GM19043 (cell line): ENCODE measurements at regions not wholly inside any gene's neighbourhood (a gene's known extent, or its start where the extent isn't known, plus 50 kb on each side); places are given as distances from the start of the nearest gene placed in this dataset.
A peak's percentile ranks its signal among the peaks of the same experiment; 100 is the strongest.

Experiments used
- ATAC-seq: cut with Tn5 transposase; IDR thresholded peaks from one replicate; pipeline ENCODE4 v1.9.1; 2021; ENCODE audit warnings: low read depth; ENCODE audit not compliant: unreplicated experiment

DNA sequence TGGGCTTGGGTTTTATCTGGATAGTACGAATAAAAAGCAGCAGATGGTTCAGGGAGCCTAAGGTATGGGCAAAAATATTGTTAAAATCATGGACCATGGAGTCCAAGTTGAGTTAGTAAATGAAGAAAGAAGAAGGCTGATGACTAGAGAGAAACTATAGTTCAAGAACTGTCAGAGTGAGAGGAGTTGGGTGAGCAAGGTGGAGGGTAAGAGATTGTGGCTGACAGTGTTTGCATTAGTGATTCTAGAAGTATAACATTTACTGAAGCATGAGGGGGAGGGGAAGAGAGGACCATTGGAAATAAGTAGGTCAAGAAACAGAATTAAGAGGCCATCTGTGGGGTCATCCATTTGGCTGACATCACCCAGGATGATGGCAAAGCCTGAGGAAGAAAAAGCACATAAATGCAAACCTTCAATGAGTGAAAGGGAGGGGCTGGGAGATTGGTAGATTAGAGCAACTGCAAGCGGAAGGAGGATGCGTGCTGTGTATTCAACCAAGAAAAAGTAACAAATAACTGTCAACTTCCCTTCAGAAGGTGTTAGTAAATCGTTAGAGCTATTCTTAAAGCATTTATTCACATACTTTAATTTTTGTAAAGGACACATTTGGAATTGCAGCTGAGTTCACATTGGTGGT, 392.8 kb downstream of the TSN start:
- ATAC-seq: peak; percentile 61

DNA sequence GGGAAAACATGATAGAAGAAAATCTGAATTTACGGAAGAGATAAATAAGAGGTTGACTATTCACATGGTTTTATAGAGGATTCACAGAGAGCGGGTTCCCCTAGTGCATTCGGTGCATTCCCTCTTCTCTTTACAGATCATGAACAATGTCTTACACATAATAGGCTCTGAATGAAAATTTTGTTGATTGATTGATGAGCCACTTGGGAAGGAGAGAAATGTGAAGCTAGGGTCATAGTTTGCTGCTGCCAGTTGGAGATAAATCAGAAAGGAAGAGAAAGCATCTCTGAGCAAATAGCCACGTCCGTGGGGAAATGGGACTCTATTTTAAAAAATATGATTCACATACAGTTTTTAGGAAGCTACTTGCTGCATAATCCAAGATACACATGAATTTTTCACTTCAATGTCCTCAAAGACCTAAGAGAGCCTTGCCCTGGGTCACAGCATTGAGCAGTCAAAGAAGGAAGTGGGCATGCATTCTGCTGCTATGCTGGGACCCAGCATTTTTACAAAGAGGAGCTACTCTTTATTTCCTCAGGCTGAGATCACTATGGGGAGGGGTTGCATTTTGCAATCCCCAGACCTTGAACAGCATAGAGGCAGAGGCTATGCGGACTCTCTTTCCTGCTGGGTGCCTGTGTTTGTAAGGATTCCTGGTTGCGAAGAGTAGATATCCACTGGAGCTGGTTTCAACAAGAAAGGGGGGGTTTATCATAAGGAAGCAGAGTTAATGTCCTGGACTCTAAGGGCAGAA, 395.3 kb downstream of the TSN start:
- no peak for ATAC-seq

DNA sequence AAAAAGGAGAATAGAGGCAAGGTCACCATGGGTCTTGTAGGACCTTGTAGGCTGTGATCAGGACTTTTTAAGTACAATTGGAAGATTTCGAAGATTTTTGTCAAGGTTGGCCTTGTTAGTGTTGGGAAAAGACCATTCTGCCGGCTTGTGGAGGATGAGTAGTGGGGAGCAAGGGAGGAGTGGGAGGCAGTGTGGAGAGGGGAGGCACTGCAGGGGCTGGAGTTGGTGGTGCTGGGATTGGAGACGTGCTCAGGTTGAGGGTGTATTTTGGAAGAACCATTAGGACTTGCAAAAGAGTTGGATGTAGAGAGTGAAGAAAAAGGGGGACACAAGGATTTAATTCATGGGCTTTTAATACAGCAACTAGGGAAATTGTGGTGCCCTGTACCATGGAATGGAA, 397.1 kb downstream of the TSN start:
- no peak for ATAC-seq

DNA sequence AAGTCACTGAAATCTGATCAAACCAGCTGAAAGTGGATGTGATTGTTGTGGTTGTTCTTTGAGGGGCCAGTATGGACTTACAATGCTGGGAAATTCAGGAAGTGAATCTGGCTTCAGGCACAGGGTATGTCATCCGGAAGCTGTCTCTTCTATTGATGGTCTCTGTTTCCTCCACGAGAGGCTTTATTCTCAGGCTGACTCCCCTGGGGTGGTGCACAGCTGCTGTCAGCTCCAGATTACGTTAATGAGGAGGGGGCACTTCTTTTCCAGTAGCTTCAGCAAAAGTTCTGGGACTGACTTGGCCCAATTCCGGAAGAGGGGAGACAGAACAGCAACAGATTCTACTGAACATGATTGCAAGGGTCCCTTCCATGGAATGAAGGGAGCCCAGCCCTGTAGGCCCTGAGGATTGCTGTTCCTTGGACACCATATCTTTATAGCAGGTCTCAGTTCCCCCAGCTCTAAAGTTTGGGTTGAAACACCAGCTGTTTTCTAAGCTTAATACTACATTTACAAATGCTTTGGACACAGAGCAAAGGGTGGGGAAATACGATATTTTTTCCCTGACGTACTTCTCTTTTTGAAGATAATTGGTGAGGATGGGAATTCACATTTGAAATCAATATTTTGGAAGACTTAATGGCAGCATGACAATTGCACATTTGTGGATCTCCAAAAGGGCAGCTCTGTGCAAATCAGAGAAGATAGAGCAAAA, 400.9 kb downstream of the TSN start:
- no peak for ATAC-seq

DNA sequence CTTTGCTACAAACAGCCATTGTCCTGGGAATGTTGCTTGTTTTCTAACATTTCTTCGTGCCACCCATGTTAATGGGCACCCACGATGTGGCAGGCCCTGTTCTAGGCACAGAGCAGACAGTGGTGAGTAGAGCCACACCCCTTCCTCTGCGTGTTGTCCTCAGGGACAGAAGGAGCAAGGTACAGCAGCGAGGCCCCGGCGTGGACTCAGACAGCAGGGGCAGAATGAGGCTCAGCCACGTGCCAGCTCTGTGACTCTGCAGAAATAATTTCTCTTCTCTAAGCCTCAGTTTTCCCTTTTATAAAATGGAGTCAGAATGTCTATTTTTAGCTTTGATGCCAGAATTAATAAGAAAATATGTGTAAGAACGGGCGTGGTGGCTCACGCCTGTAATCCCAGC, 401.7 kb downstream of the TSN start:
- no peak for ATAC-seq

DNA sequence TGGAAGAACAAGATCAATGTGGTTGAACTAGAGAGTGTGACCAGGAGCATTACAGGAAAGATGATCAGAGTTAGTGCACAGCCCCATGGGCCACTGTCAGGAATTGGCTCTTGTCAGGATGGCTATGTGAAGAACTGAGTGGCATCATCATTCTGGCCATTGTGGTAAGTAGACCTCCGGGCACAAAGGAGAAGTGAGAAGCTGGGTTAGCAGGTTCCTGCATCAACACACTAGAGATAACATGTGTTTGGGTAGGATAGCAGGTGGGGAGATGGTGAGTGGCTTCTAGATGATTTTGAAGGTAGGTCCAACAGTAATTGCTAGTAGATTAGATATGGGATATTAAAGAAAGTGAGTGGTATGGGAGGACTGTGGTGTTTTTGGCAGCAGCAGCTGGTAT, 408.2 kb downstream of the TSN start:
- ATAC-seq: no peak

DNA sequence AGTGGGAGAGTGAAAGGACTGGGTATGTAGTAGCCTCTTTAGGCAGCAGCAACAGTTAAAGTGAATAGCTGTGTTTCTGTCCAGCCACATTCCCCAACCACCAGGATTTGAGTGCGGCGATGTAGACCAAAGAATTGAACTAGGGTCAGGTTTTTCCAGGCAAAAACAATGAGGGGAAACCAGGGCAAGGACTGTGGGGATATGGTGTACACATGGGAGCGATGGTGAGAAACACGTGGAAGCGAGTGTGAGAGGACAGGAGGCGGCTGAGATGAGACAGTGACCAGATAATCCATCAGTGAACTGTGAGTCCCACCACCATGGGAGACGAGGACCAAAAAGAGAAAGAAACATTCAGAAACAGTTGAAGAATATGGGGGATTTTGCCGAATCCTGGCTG, 409.5 kb downstream of the TSN start:
- ATAC-seq: no peak

DNA sequence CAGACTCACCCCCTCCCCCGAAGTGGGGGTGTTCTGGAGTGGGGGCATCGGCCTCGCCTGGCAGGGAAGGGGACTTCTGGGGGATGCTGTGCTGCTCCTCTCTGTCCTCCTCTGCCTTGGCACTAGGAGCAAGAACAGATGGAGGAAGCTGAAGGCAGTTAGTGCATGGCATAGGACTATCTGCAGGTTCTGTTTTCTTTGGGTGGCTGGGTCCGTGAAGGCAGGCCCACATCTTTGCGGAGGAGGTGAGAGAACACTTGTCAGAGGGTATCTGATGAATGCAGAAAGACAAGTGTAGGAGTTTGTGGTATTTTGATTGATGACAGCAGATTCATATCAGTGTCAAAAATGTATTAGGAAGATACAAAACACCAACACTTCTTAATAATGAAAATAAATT, 411.4 kb downstream of the TSN start:
- ATAC-seq: no peak

DNA sequence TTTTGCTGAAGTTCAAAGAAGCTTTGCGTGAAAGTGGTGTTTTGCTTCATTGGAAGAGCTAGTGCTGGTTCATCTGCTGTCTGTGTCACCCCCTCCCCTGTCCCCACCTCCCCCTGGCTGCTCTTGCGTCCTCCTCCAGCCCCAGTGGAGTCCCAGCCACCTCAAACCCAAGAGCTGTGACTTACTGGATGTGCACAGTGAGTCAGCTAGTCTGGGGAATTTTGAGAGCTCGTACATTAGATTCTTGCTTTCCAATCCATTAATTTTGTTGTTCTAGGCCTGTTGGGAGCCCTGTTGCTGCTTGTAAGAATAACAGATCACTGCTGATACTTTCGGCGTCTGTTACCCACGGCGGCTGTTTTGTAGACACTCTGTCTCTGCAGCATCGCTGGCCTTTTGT, 412.1 kb downstream of the TSN start:
- ATAC-seq: no peak

DNA sequence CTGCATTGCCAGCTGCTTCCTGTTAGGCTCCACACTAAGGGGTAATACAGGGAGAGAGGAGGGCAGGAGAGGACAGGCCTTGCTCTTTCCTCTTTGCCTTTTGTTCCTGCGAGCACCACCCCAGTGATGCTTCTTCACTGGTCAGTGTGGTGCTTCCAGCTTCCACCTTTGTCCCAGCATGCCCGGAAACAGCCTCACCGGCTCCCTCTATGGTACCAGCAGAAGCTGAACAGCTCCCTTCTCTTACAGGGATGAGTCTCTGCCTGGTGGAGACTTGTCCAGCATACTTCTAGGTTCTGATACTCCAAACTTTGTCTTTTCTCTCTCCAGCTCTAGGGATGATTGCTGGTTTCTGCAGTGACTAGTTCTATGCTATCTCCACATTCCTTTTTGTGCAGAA, 413.3 kb downstream of the TSN start:
- no peak for ATAC-seq

DNA sequence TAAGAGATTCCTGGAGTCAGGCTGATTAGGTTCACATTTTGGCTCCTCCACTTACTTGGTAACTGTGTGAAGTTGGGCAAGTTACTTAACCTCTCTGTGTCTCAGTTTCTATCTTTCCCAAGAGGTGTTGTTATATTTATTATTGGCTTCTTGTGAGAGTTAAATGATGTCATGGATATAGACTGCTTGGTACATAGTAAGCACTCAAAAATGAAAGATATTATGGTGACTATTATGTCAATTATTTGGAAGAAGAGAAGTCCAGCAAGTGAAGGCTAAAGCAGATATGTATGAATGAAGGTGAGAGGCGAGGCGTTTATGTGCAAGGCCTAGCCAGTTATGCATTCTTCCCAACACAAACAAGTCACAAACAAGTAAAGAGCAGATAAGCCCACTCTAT, 417.4 kb downstream of the TSN start:
- no peak for ATAC-seq

DNA sequence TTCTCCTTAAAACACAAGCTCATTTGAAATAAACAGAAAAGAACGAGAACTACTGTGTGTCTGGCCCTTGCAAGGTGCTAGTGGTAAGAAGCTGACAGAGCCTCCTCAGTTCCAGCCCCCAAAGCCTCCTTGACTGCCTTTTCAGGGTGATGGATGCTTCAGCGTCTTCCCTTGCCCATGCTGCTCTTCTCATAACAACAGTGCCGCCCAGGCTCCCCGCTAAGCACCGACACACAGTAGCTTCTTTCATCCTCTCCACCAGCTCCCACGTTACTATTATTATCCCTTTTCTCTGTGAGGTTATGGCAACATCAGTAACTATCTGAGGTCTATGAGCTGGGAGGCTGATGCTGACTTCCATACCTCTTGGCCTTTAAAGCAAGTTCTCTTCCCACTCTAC, 418.6 kb downstream of the TSN start:
- no peak for ATAC-seq

DNA sequence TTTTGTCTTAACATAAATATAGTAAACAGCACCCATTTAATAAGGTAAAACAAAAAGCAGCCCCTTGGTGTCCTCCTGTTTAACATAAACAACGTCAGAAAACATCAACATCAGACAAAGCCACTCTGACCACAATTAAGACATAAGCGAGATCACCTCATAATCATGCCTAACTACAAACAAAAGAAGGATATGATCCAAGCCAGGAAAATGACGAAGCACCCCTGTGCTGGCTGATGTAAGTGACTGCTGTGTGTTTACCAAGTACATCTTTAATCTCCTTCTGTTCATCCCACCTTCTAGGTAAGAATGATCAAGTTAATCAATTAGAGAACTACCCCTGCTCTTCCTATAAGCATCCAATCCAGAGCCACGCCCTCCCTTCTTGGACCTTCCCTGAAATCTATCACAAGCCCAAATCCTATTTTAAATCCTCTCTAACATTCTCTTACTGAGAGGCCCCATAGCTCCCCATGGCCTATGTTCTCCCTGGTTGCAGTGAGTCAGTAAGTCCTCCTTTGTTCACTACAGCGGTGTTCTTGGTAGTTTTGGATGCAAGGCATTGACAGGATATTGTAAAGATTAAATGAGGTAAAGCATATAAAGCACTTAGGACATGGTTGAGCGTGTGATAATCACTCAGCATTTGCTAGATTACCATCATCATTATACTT, 424.2 kb downstream of the TSN start:
- ATAC-seq: no peak

DNA sequence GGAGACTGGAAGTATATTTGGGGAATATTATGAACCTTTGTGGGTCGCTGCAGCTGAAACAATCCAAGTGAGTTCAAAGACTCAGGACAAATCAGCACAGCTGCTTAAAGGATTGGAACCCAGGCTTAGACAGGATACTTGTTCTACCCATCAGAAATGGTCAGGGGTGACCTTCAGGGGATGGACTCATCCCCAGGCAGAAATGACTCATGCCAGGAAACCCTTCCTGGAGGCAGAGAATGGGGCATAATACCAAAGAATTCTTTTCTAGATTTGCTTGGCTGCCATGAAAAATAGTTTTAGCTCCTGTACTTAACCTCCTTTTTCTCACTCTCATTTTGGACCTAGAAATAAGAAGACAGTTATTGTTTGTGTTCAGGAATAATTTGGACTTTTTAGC, 425.5 kb downstream of the TSN start:
- ATAC-seq: no peak

DNA sequence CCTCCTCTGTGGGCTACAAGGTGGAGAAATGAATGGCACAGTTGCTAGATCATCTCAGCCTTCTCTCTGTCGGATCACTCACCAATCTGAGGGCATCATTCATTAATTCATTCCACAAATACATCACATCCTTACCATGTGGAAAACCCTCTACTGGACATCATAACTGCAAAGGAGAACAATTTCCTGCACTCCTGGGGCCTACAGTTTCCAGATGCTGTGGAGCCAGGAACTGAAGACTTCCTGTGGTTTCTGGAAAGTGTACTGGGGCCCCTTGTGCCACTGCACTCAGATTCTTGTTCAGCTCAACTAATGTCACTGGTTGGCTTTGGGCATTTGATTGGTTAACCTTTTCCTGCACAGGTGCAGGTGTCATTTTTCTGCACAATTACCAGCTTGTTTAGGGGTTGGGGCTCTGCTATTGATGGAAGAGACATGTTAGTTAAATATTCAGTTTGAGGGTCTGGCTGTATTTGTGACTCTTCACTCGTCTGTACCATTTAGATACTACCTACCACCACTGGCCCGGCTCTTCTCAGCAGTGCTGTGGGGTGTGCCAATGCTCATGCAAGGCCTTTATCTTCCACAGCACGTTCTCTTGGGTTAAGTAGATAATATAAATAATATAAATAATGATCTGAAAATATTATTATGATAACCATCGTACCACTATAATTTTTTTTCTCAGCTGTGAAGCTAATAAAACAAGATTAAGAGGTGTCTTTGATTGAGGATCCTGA, 427.3 kb downstream of the TSN start:
- no peak for ATAC-seq

DNA sequence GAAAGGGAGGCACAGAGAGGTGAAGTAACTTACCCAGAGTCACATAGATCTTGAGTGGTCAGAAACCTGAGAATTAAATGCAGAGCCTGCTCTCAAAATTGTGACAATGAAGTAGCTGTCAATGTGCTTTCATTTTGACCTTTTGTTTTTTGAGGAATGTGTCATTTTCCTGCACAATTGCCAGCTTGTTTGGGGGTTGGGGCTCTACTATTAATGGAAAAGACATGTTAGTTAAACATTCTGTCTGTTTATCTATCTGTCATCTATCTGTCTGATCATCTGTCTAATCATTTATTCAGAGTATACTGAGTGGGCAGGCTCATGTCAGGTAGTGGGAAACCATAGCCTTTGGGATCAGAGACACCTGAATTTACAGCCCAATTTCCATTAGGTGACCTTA, 428.4 kb downstream of the TSN start:
- ATAC-seq: no peak

DNA sequence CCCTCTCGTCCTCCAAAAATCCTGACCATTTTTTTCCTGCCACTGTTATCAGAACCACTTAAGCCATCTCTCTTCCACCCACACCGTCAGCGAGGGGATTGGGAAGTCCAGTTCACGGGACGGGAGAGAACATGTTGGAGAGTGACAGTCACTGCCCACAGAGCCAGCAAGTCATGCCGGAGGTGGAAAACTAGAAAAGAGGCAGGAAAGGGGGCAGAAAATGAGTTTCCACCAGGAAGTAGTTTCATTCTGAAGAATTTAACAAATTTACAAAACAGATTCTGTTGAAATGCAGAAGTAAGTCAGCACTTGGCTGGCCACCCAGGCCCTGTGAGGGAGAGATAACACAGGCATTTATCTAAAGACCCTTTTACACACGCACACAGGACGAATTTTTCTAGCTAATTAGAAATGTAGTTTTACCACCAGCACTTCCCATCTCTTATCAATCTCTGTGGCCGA, 431.3 kb downstream of the TSN start:
- ATAC-seq: no peak

DNA sequence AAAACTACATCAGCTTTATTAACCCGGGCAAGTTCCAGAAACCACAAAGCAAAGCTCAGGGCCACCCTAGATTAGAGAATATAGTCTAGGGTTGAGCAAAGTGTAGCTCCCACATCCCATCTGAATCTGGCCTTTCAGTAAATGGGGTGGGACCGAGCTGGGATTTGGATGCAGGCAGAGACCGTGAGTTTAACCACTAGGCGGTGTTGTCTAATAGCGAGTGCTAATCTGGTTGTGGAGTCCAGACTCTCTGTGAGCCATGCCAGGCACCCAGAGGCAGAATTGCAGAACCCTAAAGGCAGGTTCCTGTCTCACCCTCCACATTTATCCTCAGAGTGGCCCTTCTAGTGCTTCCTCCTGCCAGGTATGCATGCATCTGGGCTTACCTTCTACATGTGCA, 435.9 kb downstream of the TSN start:
- no peak for ATAC-seq

DNA sequence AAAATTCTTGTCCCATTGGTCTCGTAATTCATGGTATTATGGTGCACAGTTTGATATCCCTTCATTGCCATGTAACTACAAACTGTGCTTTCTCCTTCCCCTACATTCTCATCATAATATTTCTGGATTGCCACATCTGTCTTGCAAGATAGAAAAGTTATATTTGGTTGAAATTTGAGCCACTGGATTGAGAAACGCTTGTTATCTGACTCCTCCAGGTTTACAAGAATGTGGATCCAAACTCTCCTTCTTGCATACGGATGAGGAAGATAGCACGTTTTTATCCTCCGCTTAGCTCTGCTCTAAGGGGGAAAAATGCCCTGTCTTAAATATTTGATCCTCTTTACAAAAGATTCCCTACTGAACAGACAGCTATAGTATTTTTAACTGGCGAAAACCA, 438.2 kb downstream of the TSN start:
- ATAC-seq: no peak

DNA sequence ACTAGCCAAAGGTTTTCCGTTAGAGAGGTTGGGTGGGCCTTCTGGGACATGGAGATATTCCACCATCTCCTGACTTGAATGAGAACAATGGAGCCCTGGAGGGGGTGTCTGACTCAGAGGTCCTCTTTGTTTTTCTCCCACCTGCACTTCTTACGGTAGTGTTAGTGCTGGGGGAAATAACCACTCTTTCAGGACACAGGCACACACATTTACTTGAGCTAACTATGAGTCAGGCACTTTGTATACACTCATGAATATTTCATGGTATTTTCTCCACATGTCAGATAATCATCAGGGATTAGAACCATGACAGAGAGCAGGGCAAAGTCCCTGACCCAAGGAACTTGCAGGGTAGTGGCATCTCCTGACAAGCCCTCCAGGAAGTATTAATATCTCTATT, 439.1 kb downstream of the TSN start:
- ATAC-seq: no peak

DNA sequence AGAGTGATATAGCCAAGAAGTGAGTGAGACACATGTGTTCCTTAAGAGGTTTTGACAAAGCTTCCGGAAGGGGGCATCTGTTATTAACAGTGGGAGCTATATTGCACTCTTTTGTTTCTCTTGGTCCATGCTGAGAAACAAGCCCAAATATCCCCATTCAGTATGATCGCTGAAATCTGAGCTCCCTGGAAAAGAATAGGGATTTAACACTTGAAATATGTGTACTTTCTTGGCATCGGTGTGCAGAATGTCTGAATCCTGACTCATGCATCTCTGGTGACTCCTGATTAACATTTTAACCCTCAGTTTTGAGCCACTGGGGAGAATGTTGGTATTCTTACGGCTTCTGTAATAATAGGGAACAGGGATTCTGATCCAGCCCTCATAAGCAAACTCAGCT, 448.1 kb downstream of the TSN start:
- ATAC-seq: no peak
